ENCODE measurements at regions not wholly inside any gene's neighbourhood (a gene's known extent, or its start where the extent isn't known, plus 50 kb on each side); places are given as distances from the start of the nearest gene placed in this dataset.

- TF ChIP-seq POLR2AphosphoS5 (IDR thresholded peaks at IDR 0.05; ENCODE audit: low read depth), result no peak
- TF ChIP-seq CTCF (conservative IDR thresholded peaks at IDR 0.05; ENCODE audit: low read depth in 2 of 2), result no peak
- no peak for TF ChIP-seq ZNF114 (CRISPR knock-in tag; IDR thresholded peaks at IDR 0.05)
- TF ChIP-seq ZNF331 (CRISPR knock-in tag; IDR thresholded peaks at IDR 0.05; ENCODE audit: low read depth), result no peak
- no peak for TF ChIP-seq JUNB (IDR thresholded peaks at IDR 0.05; ENCODE audit: unreplicated experiment)
- TF ChIP-seq CREB1 (CRISPR knock-in tag; IDR thresholded peaks at IDR 0.05; ENCODE audit: low read depth), result no peak
- TF ChIP-seq STAT1 (IDR thresholded peaks at IDR 0.05; ENCODE audit: unreplicated experiment), result no peak
- no peak for TF ChIP-seq ZNF462 (CRISPR knock-in tag; IDR thresholded peaks at IDR 0.05)
- no peak for TF ChIP-seq NANOG (IDR thresholded peaks at IDR 0.05; ENCODE audit: borderline replicate concordance)
- TF ChIP-seq EZH2phosphoT487 (IDR thresholded peaks at IDR 0.05; ENCODE audit: unreplicated experiment), result no peak
- TF ChIP-seq, protein P1, sequence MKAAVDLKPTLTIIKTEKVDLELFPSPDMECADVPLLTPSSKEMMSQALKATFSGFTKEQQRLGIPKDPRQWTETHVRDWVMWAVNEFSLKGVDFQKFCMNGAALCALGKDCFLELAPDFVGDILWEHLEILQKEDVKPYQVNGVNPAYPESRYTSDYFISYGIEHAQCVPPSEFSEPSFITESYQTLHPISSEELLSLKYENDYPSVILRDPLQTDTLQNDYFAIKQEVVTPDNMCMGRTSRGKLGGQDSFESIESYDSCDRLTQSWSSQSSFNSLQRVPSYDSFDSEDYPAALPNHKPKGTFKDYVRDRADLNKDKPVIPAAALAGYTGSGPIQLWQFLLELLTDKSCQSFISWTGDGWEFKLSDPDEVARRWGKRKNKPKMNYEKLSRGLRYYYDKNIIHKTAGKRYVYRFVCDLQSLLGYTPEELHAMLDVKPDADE (IDR thresholded peaks at IDR 0.05), result no peak
- TF ChIP-seq, protein P2, sequence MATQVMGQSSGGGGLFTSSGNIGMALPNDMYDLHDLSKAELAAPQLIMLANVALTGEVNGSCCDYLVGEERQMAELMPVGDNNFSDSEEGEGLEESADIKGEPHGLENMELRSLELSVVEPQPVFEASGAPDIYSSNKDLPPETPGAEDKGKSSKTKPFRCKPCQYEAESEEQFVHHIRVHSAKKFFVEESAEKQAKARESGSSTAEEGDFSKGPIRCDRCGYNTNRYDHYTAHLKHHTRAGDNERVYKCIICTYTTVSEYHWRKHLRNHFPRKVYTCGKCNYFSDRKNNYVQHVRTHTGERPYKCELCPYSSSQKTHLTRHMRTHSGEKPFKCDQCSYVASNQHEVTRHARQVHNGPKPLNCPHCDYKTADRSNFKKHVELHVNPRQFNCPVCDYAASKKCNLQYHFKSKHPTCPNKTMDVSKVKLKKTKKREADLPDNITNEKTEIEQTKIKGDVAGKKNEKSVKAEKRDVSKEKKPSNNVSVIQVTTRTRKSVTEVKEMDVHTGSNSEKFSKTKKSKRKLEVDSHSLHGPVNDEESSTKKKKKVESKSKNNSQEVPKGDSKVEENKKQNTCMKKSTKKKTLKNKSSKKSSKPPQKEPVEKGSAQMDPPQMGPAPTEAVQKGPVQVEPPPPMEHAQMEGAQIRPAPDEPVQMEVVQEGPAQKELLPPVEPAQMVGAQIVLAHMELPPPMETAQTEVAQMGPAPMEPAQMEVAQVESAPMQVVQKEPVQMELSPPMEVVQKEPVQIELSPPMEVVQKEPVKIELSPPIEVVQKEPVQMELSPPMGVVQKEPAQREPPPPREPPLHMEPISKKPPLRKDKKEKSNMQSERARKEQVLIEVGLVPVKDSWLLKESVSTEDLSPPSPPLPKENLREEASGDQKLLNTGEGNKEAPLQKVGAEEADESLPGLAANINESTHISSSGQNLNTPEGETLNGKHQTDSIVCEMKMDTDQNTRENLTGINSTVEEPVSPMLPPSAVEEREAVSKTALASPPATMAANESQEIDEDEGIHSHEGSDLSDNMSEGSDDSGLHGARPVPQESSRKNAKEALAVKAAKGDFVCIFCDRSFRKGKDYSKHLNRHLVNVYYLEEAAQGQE (IDR thresholded peaks at IDR 0.05; ENCODE audit: unreplicated experiment), result no peak
- TF ChIP-seq EZH2 (IDR thresholded peaks at IDR 0.05; ENCODE audit: low read depth, unreplicated experiment), result no peak
- no peak for DNase-seq (ENCODE audit: low spot score)
- Histone ChIP-seq H3K4me1 (ENCODE audit: insufficient read depth) (no peaks in the 10 kb centered on the region), H3K36me3 (ENCODE audit: insufficient read depth) (no peaks in the 10 kb centered on the region), H3K4me3 (no peak overlapping the region), H3K27ac (ENCODE audit: low read depth) (no peak overlapping the region), H3K9me2 (ENCODE audit: insufficient read depth) (peaks cover 11% of the 10 kb centered on the region), H3K4me2 (no peak overlapping the region), H4K20me1 (replicated peaks; ENCODE audit: insufficient read depth) (no peaks in the 10 kb centered on the region), H2AFZ (peak overlapping the region; percentile 28; the same call in 1 of the 2 replicates), H3K79me2 (replicated peaks; ENCODE audit: insufficient read depth) (no peaks in the 10 kb centered on the region), H3K27me3 (ENCODE audit: insufficient read depth) (no peaks in the 10 kb centered on the region), H3F3A (replicated peaks; ENCODE audit: low read depth) (no peaks in the 10 kb centered on the region)
- H3K27ac Mint-ChIP-seq, result no peak overlapping the region
- no peaks in the 10 kb centered on the region for H3K36me3 Mint-ChIP-seq (ENCODE audit: low read depth)
- peaks cover 3% of the 10 kb centered on the region; the same call in 1 of the 3 replicates for H3K4me1 Mint-ChIP-seq
- H3K27me3 Mint-ChIP-seq (ENCODE audit: insufficient read depth, low read depth, poor library complexity), result peaks cover 1% of the 10 kb centered on the region
- no peak for ATAC-seq
- H3K4me3 Mint-ChIP-seq, result no peak overlapping the region
- H3K9me3 Mint-ChIP-seq, result no peaks in the 10 kb centered on the region
These were observed 77.7 kb downstream of the GPR88 start for GRCh38 chr1:100615686-100616085.
